ENCODE measurements at regions not wholly inside any gene's neighbourhood (a gene's known extent, or its start where the extent isn't known, plus 50 kb on each side); places are given as distances from the start of the nearest gene placed in this dataset.
"Not testable (repeated sequence)": the region's sequence is repeated elsewhere in the genome, so short reads cannot be mapped to it uniquely, and the experiment has no call there.

GRCh38 chr11:81190546-81190945 lies 1543.1 kb downstream of the FAM181B start:
- no peak for DNase-seq (ENCODE audit: low spot score)

GRCh38 chr11:81187033-81187432 lies 1546.6 kb downstream of the FAM181B start:
- DNase-seq (ENCODE audit: low spot score) = not testable (repeated sequence)

GRCh38 chr11:81174646-81175330 lies 1558.9 kb downstream of the FAM181B start:
- DNase-seq (ENCODE audit: low spot score) = no peak

GRCh38 chr11:81165164-81165563 lies 1568.5 kb downstream of the FAM181B start:
- DNase-seq (ENCODE audit: low spot score) = no peak

- no peak for DNase-seq (ENCODE audit: low spot score)
Measured at GRCh38 chr11:81159900-81160299, 1573.8 kb downstream of the FAM181B start.

GRCh38 chr11:81135570-81135969 lies 1598.1 kb downstream of the FAM181B start:
- DNase-seq (ENCODE audit: low spot score) = no peak

- no peak for DNase-seq (ENCODE audit: low spot score)
Measured at GRCh38 chr11:81129618-81130017, 1604.0 kb downstream of the FAM181B start.

GRCh38 chr11:81112718-81113117 lies 1620.9 kb downstream of the FAM181B start:
- no peak for DNase-seq (ENCODE audit: low spot score)

GRCh38 chr11:81104051-81104450 lies 1629.6 kb downstream of the FAM181B start:
- DNase-seq (ENCODE audit: low spot score) = no peak

- no peak for DNase-seq (ENCODE audit: low spot score)
Measured at GRCh38 chr11:81098471-81098870, 1635.2 kb downstream of the FAM181B start.

GRCh38 chr11:81092522-81092921 lies 1641.1 kb downstream of the FAM181B start:
- no peak for DNase-seq (ENCODE audit: low spot score)

GRCh38 chr11:81089242-81089641 lies 1644.4 kb downstream of the FAM181B start:
- DNase-seq (ENCODE audit: low spot score) = no peak

GRCh38 chr11:81080476-81080875 lies 1639.6 kb upstream of the TENM4 start:
- no peak for DNase-seq (ENCODE audit: low spot score)

- DNase-seq (ENCODE audit: low spot score) = no peak
Measured at GRCh38 chr11:81072273-81072672, 1631.4 kb upstream of the TENM4 start.

- DNase-seq (ENCODE audit: low spot score) = no peak
Measured at GRCh38 chr11:81071606-81072005, 1630.8 kb upstream of the TENM4 start.

- no peak for DNase-seq (ENCODE audit: low spot score)
Measured at GRCh38 chr11:81070948-81071347, 1630.1 kb upstream of the TENM4 start.

- no peak for DNase-seq (ENCODE audit: low spot score)
Measured at GRCh38 chr11:81059356-81059755, 1618.5 kb upstream of the TENM4 start.

- DNase-seq (ENCODE audit: low spot score) = no peak
Measured at GRCh38 chr11:81052344-81053158, 1611.7 kb upstream of the TENM4 start.

- DNase-seq (ENCODE audit: low spot score) = no peak
Measured at GRCh38 chr11:81039916-81040524, 1599.2 kb upstream of the TENM4 start.

- DNase-seq (ENCODE audit: low spot score) = no peak
Measured at GRCh38 chr11:81036168-81036870, 1595.5 kb upstream of the TENM4 start.

- DNase-seq (ENCODE audit: low spot score) = no peak
Measured at GRCh38 chr11:81033779-81034540, 1593.1 kb upstream of the TENM4 start.

GRCh38 chr11:81032906-81033305 lies 1592.1 kb upstream of the TENM4 start:
- DNase-seq (ENCODE audit: low spot score) = no peak
